GM12872 (cell line): ENCODE measurements at regions not wholly inside any gene's neighbourhood (a gene's known extent, or its start where the extent isn't known, plus 50 kb on each side); places are given as distances from the start of the nearest gene placed in this dataset.

ENCODE experiments used
- TF ChIP-seq, protein P1 (sequence below): IDR thresholded peaks from 3 replicates; pipeline ENCODE4 v1.5.1; 2011; ENCODE audit warnings: low read depth, mild to moderate bottlenecking, low read length, moderate library complexity; ENCODE audit not compliant: insufficient read depth

DNA sequence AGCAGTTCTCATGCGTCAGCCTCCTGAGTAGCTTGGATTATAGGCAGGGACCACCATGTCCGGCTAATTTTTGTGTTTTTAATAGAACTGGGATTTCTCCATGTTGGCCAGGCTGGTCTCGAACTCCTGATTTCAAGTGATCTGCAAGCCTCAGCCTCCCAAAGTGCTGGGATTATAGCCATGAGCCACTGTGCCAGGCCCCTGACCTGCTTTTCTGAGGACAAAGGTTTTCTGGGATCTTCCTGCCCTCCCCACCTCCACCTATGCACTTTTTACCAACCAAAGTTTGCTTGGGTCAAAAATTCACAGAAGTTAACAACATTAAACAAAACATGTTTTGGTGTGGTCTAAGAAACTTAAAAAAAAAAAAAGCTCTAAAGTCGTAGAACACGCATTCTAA is 259.9 kb downstream of the HAUS1 start:
- TF ChIP-seq, protein P1, sequence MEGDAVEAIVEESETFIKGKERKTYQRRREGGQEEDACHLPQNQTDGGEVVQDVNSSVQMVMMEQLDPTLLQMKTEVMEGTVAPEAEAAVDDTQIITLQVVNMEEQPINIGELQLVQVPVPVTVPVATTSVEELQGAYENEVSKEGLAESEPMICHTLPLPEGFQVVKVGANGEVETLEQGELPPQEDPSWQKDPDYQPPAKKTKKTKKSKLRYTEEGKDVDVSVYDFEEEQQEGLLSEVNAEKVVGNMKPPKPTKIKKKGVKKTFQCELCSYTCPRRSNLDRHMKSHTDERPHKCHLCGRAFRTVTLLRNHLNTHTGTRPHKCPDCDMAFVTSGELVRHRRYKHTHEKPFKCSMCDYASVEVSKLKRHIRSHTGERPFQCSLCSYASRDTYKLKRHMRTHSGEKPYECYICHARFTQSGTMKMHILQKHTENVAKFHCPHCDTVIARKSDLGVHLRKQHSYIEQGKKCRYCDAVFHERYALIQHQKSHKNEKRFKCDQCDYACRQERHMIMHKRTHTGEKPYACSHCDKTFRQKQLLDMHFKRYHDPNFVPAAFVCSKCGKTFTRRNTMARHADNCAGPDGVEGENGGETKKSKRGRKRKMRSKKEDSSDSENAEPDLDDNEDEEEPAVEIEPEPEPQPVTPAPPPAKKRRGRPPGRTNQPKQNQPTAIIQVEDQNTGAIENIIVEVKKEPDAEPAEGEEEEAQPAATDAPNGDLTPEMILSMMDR: no peak

DNA sequence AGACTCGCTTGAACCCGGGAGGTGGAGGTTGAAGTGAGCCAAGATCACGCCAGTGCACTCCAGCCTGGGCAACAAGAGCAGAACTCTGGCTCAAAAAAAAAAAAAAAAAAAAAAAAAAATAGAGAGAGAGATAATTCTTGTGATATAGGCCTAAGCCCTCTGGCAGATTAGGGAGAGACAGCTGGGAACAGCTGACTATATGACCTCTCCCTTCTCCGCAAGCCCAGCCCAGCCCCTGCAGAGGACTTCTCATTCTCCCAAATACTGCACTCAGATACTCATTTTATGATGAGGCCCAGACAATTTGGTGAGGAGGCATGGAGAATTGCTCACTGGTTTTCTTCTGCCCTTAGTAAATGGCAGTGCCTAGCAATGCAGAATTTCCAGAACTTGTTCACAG is 262.0 kb downstream of the HAUS1 start:
- TF ChIP-seq, protein P1: no peak

DNA sequence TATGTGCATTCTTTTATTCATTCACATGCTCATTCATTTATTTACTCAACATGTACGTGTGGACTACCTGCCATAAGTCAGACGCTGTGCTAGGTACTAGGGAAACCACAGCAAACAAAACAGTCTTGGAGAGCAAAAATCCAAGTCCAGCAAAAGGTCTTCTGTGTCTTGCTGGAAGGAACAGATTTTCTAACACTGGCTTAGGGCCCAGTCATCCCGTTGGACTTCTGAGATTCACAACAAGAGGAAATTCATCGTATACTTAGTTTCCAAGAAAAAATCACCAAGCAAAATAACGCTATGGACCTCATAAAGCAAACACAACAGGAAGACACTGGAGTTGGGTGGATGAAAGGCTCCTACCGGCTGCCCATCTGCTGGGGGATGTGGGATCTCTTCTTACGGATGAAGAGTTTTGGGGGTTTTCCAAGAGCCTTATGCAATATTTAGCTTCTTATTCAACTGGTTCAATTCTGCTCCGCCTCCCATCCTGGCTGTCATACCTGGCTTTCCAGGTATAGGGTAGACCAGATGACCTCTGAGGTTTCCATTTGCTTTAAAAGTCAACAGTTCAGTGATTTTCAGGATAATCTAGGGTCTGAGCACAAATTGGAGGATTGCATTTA is 262.7 kb downstream of the HAUS1 start:
- TF ChIP-seq, protein P1: no peak

DNA sequence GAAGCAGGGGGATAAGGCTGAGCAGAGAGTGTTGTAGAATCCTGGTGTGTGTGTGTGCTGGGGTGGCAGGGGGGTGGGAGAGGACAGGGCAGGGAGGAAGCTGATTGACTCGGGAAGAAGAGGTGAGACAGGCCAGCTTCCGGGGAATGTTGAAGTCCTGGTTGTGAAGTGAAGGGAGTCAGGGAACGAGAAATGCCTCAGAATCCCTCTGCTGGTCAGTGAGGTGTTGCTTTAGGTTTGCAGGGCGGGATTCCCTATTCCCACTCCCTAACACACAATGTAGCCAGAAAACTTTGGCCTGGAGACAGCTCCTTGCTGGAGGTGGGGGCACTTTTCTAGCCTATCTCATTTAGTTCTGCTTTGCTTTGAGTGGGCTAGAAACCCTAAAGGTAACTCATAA is 265.1 kb downstream of the HAUS1 start:
- TF ChIP-seq, protein P1: no peak

DNA sequence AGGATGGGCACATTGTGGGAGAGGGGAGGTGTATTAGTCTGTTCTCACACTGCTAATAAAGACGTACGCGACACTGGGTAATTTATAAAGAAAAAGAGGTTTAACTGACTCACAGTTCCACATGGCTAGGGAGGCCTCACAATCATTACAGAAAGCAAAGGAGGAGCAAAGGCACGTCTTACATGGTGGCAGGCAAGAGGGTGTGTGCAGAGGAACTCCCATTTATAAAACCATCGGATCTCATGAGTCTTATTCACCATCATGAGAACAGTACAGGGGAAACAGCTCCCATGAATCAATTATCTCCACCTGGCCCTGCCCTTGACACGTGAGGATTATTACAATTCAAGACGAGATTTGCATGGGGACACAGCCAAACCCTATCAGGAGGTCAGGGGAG is 266.7 kb downstream of the HAUS1 start:
- TF ChIP-seq, protein P1: no peak

DNA sequence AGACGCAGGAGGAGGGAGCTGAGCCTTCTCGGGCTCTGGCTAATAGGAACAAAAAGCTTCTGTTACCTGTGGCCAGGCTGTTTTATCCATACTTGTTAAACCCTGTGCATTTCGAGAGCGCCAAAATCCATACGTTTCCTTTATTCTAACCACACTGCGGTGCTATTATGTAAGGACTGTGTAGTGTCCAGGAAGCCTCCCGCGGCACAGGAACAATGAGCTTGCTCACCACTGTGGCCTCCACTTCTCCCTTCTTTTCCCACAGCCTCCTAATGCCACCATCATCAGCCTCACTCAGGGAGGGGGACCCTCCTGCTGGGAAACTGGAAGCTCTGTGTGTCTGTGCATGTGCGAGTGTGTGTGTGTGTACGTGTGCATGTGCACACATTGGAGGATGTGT is 268.5 kb downstream of the HAUS1 start:
- TF ChIP-seq, protein P1: no peak

DNA sequence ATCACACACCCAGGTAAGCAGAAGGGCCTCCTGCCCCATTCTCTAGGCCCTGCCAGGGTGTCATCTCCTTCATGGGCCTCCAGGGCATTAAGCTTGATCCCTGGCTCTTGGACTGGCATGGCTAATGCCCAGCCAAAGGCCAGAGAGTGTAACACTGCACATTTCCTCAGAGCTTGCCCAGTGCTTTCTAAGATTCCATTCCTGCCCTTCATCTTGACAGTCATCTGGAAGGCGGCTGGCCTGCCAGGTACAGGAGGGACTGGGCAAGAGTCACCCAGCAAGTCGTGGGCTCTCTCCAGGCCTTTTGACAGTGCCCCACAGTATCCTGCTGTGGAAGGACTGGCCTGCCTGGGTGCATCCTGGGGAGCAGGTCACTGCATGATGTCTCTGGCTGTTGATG is 268.9 kb downstream of the HAUS1 start:
- TF ChIP-seq, protein P1: no peak
